DOHH2 (cell line): ENCODE measurements at regions not wholly inside any gene's neighbourhood (a gene's known extent, or its start where the extent isn't known, plus 50 kb on each side); places are given as distances from the start of the nearest gene placed in this dataset.

Source experiments
- H3F3A ChIP-seq: fragments of 200-600 bp; sonication (generic), shearing (Covaris generic); 2 replicates; pipeline ENCODE4 v1.6.0; 2016; ENCODE audit warnings: antibody characterized with exemption, mild to moderate bottlenecking; ENCODE audit not compliant: control insufficient read depth, insufficient read depth
- H3K27ac ChIP-seq: fragments of 200-600 bp; sonication (generic); 2 replicates; pipeline ENCODE4 v1.5.1; 2014; ENCODE audit warnings: low read depth, mild to moderate bottlenecking, low read length, moderate library complexity
- H3K27me3 ChIP-seq: fragments of 200-600 bp; sonication (generic); 2 replicates; pipeline ENCODE4 v1.6.1; 2014; ENCODE audit warnings: mild to moderate bottlenecking, low read length, mixed read lengths; ENCODE audit not compliant: control insufficient read depth
- H3K36me3 ChIP-seq: fragments of 200-600 bp; sonication (generic); 2 replicates; pipeline ENCODE4 v1.6.1; 2014; ENCODE audit warnings: mild to moderate bottlenecking, low read length, moderate library complexity, mixed read lengths; ENCODE audit not compliant: control insufficient read depth
- H3K4me1 ChIP-seq: fragments of 200-600 bp; sonication (generic); 2 replicates; pipeline ENCODE4 v1.6.1; 2014; ENCODE audit warnings: mild to moderate bottlenecking, low read length, mixed read lengths; ENCODE audit not compliant: control insufficient read depth
- H3K4me2 ChIP-seq: fragments of 200-600 bp; sonication (generic); 2 replicates; pipeline ENCODE4 v1.6.0; 2014; ENCODE audit warnings: mild to moderate bottlenecking, low read length, moderate library complexity
- H3K4me3 ChIP-seq: fragments of 200-600 bp; sonication (generic); 2 replicates; pipeline ENCODE4 v1.5.1; 2014; ENCODE audit warnings: mild to moderate bottlenecking, low read length, mixed read lengths
- H3K79me2 ChIP-seq: fragments of 200-600 bp; sonication (generic); 2 replicates; pipeline ENCODE4 v1.6.1; 2014; ENCODE audit warnings: mild to moderate bottlenecking, low read length, mixed read lengths; ENCODE audit not compliant: control insufficient read depth
- H3K9me2 ChIP-seq: fragments of 200-600 bp; sonication (generic); replicated peaks from 2 replicates; pipeline ENCODE4 v1.6.1; 2014; ENCODE audit warnings: mild to moderate bottlenecking, low read length, mixed read lengths; ENCODE audit not compliant: control insufficient read depth
- H3K9me3 ChIP-seq: fragments of 200-600 bp; sonication (generic); 2 replicates; pipeline ENCODE4 v1.6.1; 2014; ENCODE audit warnings: antibody characterized with exemption, low read length, mixed read lengths; ENCODE audit not compliant: control insufficient read depth, insufficient read depth
- H4K20me1 ChIP-seq: fragments of 200-600 bp; sonication (generic); 2 replicates; pipeline ENCODE4 v1.6.0; 2014; ENCODE audit warnings: low read depth, mild to moderate bottlenecking, antibody characterized with exemption, low read length, moderate library complexity; ENCODE audit not compliant: control insufficient read depth, insufficient read depth
- EZH2phosphoT487 ChIP-seq: fragments of 200-600 bp; sonication (generic); IDR thresholded peaks from 2 replicates; pipeline ENCODE4 v1.6.1; 2017; ENCODE audit warnings: borderline replicate concordance, mild to moderate bottlenecking, antibody characterized with exemption, low read length, moderate library complexity, mixed read lengths
- TF ChIP-seq, protein P1 (sequence below): fragments of 200-600 bp; sonication (generic); IDR thresholded peaks from one replicate; pipeline ENCODE4 v1.5.1; 2014; ENCODE audit warnings: antibody characterized with exemption, mild to moderate bottlenecking, low read depth, low read length; ENCODE audit not compliant: poor library complexity, severe bottlenecking

DNA sequence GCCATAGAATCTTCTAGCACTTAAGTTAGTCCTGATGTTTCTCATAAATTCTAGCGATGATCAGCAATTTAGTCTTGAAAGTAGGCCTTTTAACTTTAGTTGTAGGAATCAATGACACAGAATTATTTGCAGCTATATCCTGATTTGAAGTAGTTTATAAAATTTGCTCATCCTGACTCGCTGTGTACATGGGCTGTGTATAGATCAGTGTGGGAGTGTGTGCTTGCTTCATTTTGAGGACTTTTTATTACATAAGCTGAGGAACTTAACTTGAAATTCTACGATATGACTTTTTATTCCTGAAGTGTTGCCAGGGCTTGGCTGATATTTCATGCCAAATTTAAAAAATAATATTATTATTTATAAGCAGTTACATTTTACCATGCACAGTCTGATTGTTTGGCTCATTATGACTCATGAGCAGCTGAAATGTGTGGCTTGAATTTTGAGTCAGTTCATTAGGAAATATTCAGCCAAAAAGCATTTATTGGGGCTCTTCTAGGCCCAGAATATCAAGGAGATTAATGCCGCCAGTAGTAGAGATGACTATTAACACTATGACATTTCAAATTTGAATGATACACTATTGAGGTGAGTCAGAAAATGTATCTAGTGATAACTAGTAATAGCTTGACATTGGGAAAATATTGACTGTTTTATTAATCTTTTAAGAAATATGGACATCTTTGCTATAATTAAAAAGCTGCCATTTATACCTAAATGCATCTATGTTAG, 128.9 kb upstream of the LIMCH1 start:
- Histone ChIP-seq H3K4me1 (no peaks in the 10 kb centered on the region), H4K20me1 (no peaks in the 10 kb centered on the region), H3K4me2 (no peak overlapping the region), H3K9me3 (no peaks in the 10 kb centered on the region), H3K36me3 (no peaks in the 10 kb centered on the region), H3K9me2 (no peaks in the 10 kb centered on the region), H3K27me3 (peaks cover 3% of the 10 kb centered on the region; the same call in 1 of the 2 replicates), H3K79me2 (no peaks in the 10 kb centered on the region), H3K27ac (no peak overlapping the region), H3K4me3 (no peak overlapping the region), H3F3A (no peaks in the 10 kb centered on the region)
- TF ChIP-seq EZH2phosphoT487, result no peak
- TF ChIP-seq, protein P1, sequence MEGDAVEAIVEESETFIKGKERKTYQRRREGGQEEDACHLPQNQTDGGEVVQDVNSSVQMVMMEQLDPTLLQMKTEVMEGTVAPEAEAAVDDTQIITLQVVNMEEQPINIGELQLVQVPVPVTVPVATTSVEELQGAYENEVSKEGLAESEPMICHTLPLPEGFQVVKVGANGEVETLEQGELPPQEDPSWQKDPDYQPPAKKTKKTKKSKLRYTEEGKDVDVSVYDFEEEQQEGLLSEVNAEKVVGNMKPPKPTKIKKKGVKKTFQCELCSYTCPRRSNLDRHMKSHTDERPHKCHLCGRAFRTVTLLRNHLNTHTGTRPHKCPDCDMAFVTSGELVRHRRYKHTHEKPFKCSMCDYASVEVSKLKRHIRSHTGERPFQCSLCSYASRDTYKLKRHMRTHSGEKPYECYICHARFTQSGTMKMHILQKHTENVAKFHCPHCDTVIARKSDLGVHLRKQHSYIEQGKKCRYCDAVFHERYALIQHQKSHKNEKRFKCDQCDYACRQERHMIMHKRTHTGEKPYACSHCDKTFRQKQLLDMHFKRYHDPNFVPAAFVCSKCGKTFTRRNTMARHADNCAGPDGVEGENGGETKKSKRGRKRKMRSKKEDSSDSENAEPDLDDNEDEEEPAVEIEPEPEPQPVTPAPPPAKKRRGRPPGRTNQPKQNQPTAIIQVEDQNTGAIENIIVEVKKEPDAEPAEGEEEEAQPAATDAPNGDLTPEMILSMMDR, result no peak

DNA sequence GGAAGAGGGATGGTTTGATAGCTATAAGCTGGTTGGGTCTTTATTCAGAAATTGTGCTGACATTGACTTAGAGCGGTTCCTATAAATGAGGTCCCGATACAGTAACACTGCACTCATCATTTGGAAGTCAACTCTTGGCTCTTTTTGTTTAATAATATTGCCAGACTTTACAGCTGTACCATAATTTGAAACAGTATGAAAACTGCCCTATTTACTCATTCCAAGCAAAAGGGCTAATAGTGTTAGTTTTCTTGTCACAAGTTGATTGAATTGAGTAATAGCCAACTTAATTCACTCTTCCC, 128.4 kb upstream of the LIMCH1 start:
- no peaks in the 10 kb centered on the region for H3K36me3 ChIP-seq
- H3K27me3 ChIP-seq, result peaks cover 6% of the 10 kb centered on the region; the same call in 1 of the 2 replicates
- H3K4me2 ChIP-seq, result no peak overlapping the region
- H3K4me1 ChIP-seq, result no peaks in the 10 kb centered on the region
- H3K27ac ChIP-seq, result no peak overlapping the region
- H3F3A ChIP-seq, result no peaks in the 10 kb centered on the region
- TF ChIP-seq EZH2phosphoT487, result no peak
- TF ChIP-seq, protein P1, result no peak
- H3K9me2 ChIP-seq, result no peaks in the 10 kb centered on the region
- H3K4me3 ChIP-seq, result no peak overlapping the region
- no peaks in the 10 kb centered on the region for H4K20me1 ChIP-seq
- H3K79me2 ChIP-seq, result no peaks in the 10 kb centered on the region
- H3K9me3 ChIP-seq, result no peaks in the 10 kb centered on the region

DNA sequence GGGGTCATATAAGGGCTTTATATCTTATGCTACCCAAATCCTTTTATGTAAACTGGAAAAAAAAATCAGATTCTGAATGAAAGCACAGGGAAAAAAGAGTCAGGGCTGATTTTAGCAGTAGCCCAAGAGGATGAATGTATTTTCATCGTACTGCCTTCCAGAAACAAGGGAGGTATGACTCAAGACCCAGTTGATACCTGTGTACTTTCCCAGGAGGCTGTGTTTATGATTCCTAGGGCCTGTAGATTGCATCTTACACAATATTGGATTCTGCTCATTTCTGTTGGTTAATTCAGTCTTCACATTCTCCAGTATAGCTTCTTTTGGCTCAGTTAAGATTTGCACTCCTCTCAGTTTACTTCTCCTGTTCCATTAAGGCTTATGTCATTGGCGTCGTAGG, 127.9 kb upstream of the LIMCH1 start:
- Histone ChIP-seq H3K4me2 (no peak overlapping the region), H4K20me1 (no peaks in the 10 kb centered on the region), H3K4me3 (no peak overlapping the region), H3F3A (no peaks in the 10 kb centered on the region), H3K4me1 (no peaks in the 10 kb centered on the region), H3K9me2 (no peaks in the 10 kb centered on the region), H3K9me3 (no peaks in the 10 kb centered on the region), H3K27me3 (peaks cover 6% of the 10 kb centered on the region; the same call in 1 of the 2 replicates), H3K36me3 (no peaks in the 10 kb centered on the region), H3K27ac (no peak overlapping the region), H3K79me2 (no peaks in the 10 kb centered on the region)
- TF ChIP-seq, protein P1, result no peak
- no peak for TF ChIP-seq EZH2phosphoT487
